IMR-90 (cell line): ENCODE measurements at regions not wholly inside any gene's neighbourhood (a gene's known extent, or its start where the extent isn't known, plus 50 kb on each side); places are given as distances from the start of the nearest gene placed in this dataset.
A peak's percentile ranks its signal among the peaks of the same experiment; 100 is the strongest.

Source experiments
- ATAC-seq: fragments of 200-7000 bp; cut with Tn5 transposase; 2 replicates; pipeline ENCODE4 v1.9.1; 2020; ENCODE audit warnings: low read depth, mild to moderate bottlenecking, moderate library complexity
- BruUV-seq: library from RNA; stranded (reverse); fragments of 400-500 nt; replicated peaks from 2 replicates; lab custom pipeline; 2021; lab: Mats Ljungman, UMichigan
- CTCF ChIA-PET: fragments of 300-600 bp; formaldehyde crosslinking; extraction: SDS; loops from one replicate; lab custom pipeline; 2021; ENCODE audit warnings: antibody characterized with exemption; lab: Yijun Ruan, JAX
- POLR2A ChIA-PET: fragments of 300-600 bp; sonication (Branson Sonifier 250); formaldehyde crosslinking; loops from one replicate; lab custom pipeline; 2022; ENCODE audit warnings: antibody characterized with exemption; ENCODE audit not compliant: unreplicated experiment; lab: Charles Lee
- DNase-seq: peaks from one replicate; pipeline ENCODE4 v3.0.0; 2013
- H2AFZ ChIP-seq: replicated peaks from 2 replicates; pipeline ENCODE3; 2013; ENCODE audit warnings: low read length, mild to moderate bottlenecking; ENCODE audit not compliant: poor library complexity
- H2AK5ac ChIP-seq: 2 replicates; pipeline ENCODE4 v1.6.1; 2013; ENCODE audit warnings: low read depth, low read length, inconsistent platforms
- H2AK9ac ChIP-seq: replicated peaks from 2 replicates; pipeline ENCODE3; 2013; ENCODE audit warnings: mild to moderate bottlenecking, low read depth, low read length, moderate library complexity; ENCODE audit not compliant: poor library complexity
- H2BK120ac ChIP-seq: 2 replicates; pipeline ENCODE4 v1.6.1; 2013; ENCODE audit warnings: low read depth, low read length, inconsistent platforms
- H2BK15ac ChIP-seq: 3 replicates; pipeline ENCODE4 v1.6.1; 2013; ENCODE audit warnings: low read depth, low read length, inconsistent platforms
- H2BK20ac ChIP-seq: 2 replicates; pipeline ENCODE4 v1.6.1; 2013; ENCODE audit warnings: low read depth, mild to moderate bottlenecking, inconsistent platforms, low read length, moderate library complexity
- H2BK5ac ChIP-seq: 2 replicates; pipeline ENCODE4 v1.6.1; 2013; ENCODE audit warnings: mild to moderate bottlenecking, low read depth, low read length, inconsistent platforms; ENCODE audit not compliant: poor library complexity, severe bottlenecking
- H3K14ac ChIP-seq: replicated peaks from 2 replicates; pipeline ENCODE4 v1.6.1; 2013; ENCODE audit warnings: low read depth, low read length, inconsistent platforms
- H3K18ac ChIP-seq: 2 replicates; pipeline ENCODE4 v1.6.1; 2013; ENCODE audit warnings: low read depth, low read length, control low read depth
- H3K23ac ChIP-seq: 2 replicates; pipeline ENCODE4 v1.6.1; 2013; ENCODE audit warnings: low read depth, low read length, inconsistent platforms
- H3K27ac ChIP-seq: 2 replicates; pipeline ENCODE4 v1.5.1; 2013; ENCODE audit warnings: mild to moderate bottlenecking, control low read depth, low read length; ENCODE audit not compliant: insufficient read depth
- H3K27me3 ChIP-seq: 2 replicates; pipeline ENCODE4 v1.6.1; 2013; ENCODE audit warnings: low read length; ENCODE audit not compliant: control insufficient read depth, insufficient read depth
- H3K36me3 ChIP-seq: 2 replicates; pipeline ENCODE4 v1.6.1; 2013; ENCODE audit warnings: low read length, mixed read lengths; ENCODE audit not compliant: control insufficient read depth, insufficient read depth
- H3K4ac ChIP-seq: 2 replicates; pipeline ENCODE4 v1.6.1; 2013; ENCODE audit warnings: low read depth, low read length, inconsistent platforms
- H3K4me1 ChIP-seq: 2 replicates; pipeline ENCODE4 v1.6.1; 2013; ENCODE audit warnings: low read length, mixed read lengths; ENCODE audit not compliant: control insufficient read depth, insufficient read depth
- H3K4me2 ChIP-seq: 2 replicates; pipeline ENCODE4 v1.6.1; 2013; ENCODE audit warnings: low read depth, mild to moderate bottlenecking, control low read depth, low read length, moderate library complexity
- H3K4me3 ChIP-seq: 2 replicates; pipeline ENCODE4 v1.5.1; 2013; ENCODE audit warnings: low read depth, mild to moderate bottlenecking, control low read depth, low read length, moderate library complexity; ENCODE audit not compliant: insufficient read depth
- H3K56ac ChIP-seq: 2 replicates; pipeline ENCODE4 v1.6.1; 2013; ENCODE audit warnings: low read length, inconsistent platforms; ENCODE audit not compliant: insufficient read depth; ENCODE audit errors: extremely low read depth
- H3K79me1 ChIP-seq, 2 experiments: 2 replicates each; pipeline ENCODE4 v1.6.1; 2013; ENCODE audit warnings: low read length in 2 of 2, inconsistent platforms in 1 of 2, low read depth in 1 of 2
- H3K9ac ChIP-seq: 2 replicates; pipeline ENCODE4 v1.6.1; 2013; ENCODE audit warnings: low read depth, low read length, control low read depth
- H3K9me1 ChIP-seq: 2 replicates; pipeline ENCODE4 v1.6.1; 2013; ENCODE audit warnings: low read length, inconsistent platforms; ENCODE audit not compliant: insufficient read depth
- H3K9me3 ChIP-seq: 2 replicates; pipeline ENCODE4 v1.6.1; 2013; ENCODE audit warnings: low read length; ENCODE audit not compliant: control insufficient read depth, insufficient read depth
- H4K20me1 ChIP-seq: 2 replicates; pipeline ENCODE4 v1.6.1; 2013; ENCODE audit warnings: low read length, inconsistent platforms; ENCODE audit not compliant: insufficient read depth
- H4K5ac ChIP-seq: 2 replicates; pipeline ENCODE4 v1.6.1; 2013; ENCODE audit warnings: mild to moderate bottlenecking, low read depth, low read length, control low read depth
- H4K8ac ChIP-seq, 2 experiments: 2 replicates each; pipeline ENCODE4 v1.6.1; 2013; ENCODE audit warnings: low read depth in 2 of 2, low read length in 2 of 2, control low read depth in 1 of 2, inconsistent platforms in 1 of 2
- H4K91ac ChIP-seq: 2 replicates; pipeline ENCODE4 v1.6.1; 2013; ENCODE audit warnings: low read depth, low read length, inconsistent platforms; ENCODE audit not compliant: insufficient read depth
- CEBPB ChIP-seq: IDR thresholded peaks from 2 replicates; pipeline ENCODE4 v1.6.1; 2012; ENCODE audit warnings: low read depth, low read length, improper control_type of control experiment
- CHD1 ChIP-seq: IDR thresholded peaks from 2 replicates; pipeline ENCODE4 v1.6.1; 2012; ENCODE audit warnings: low read depth, low read length, improper control_type of control experiment
- NFE2L2 ChIP-seq: fragments of 150-350 bp; IDR thresholded peaks from 2 replicates; pipeline ENCODE4 v1.6.1; 2016; ENCODE audit warnings: low read depth, mild to moderate bottlenecking, low read length
- WGBS, 2 experiments: methylation state at CpG; one replicate each; pipeline versions ENCODE4 v1.1.5 to v1.1.7; 2013; ENCODE audit warnings: missing lambda C conversion rate in 2 of 2; ENCODE audit not compliant: insufficient read length in 1 of 2; ENCODE audit errors: extremely low coverage in 2 of 2; 5-methylcytosine and 5-hydroxymethylcytosine counted together
- dilution Hi-C: fragments of 300-500 bp; cut with HindIII; formaldehyde crosslinking; loops from one replicate; pipeline ENCODE4 v1.14.3; 2018; ENCODE audit warnings: low sequenced_read_pairs; ENCODE audit not compliant: unreplicated experiment
- in situ Hi-C: fragments of 300-500 bp; cut with MboI; formaldehyde crosslinking; loops from 3 replicates; pipeline ENCODE4 v1.14.3; 2019; ENCODE audit warnings: low sequenced_read_pairs, inconsistent platforms, mixed read lengths
- intact Hi-C: fragments of 100-400 bp; cut with micrococcal nuclease; formaldehyde crosslinking; loops from 2 replicates; pipeline ENCODE4 v1.10.0; 2022

DNA sequence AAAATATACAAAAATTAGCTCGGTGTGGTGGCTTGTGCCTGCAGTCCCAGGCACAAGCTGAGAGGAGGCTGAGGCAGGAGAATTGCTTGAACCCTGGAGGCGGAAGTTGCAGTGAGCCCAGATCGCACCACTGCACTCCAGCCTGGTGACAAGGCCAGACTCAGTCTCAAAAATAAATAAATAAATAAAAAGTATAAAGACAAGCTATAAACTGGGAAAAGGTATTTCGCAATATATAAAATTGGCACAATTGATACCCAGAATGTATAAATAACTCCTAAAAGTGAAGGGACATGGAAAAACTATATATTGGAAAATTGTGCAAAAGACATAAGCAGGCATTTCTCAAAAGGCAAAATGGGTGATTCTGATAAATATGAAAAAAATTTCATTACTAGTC lies 657.9 kb upstream of the SLC8A1 start:
- Histone ChIP-seq H3K14ac (no peak overlapping the region), H3K36me3 (no peaks in the 10 kb centered on the region), H2AK5ac (no peak overlapping the region), H3K79me1 (no peaks in the 10 kb centered on the region), H4K5ac (no peak overlapping the region), H3K9me3 (no peaks in the 10 kb centered on the region), H3K4me1 (no peaks in the 10 kb centered on the region), H2BK5ac (no peak overlapping the region), H2AFZ (no peak overlapping the region), H3K27ac (no peak overlapping the region), H2AK9ac (no peak overlapping the region), H3K4me3 (no peak overlapping the region), H4K8ac (no peak overlapping the region), H3K4ac (no peak overlapping the region), H2BK120ac (no peak overlapping the region), H4K91ac (no peak overlapping the region), H3K23ac (no peak overlapping the region), H3K56ac (no peak overlapping the region), H3K18ac (no peak overlapping the region), H3K27me3 (no peaks in the 10 kb centered on the region), H3K9ac (no peak overlapping the region), H2BK15ac (no peak overlapping the region), H3K4me2 (no peak overlapping the region), H3K9me1 (no peaks in the 10 kb centered on the region), H4K20me1 (no peaks in the 10 kb centered on the region), H2BK20ac (no peak overlapping the region)
- intact Hi-C loops = no loop called here
- no peak for DNase-seq
- no peak for ATAC-seq
- ChIA-PET CTCF (no interaction called here), POLR2A (no interaction called here)
- WGBS, 2 experiments = no CpG with 5 or more reads among the region's 4 CpGs
- TF ChIP-seq CEBPB (peak; percentile 76), NFE2L2 (no peak), CHD1 (no peak)
- dilution Hi-C loops = no loop called here
- BruUV-seq = no TSS peak
- in situ Hi-C loops = no loop called here
